Effector memory CD4-positive, alpha-beta T cell (primary cell): ENCODE measurements at regions not wholly inside any gene's neighbourhood (a gene's known extent, or its start where the extent isn't known, plus 50 kb on each side); places are given as distances from the start of the nearest gene placed in this dataset.
"Not testable (repeated sequence)": the region's sequence is repeated elsewhere in the genome, so short reads cannot be mapped to it uniquely, and the experiment has no call there.

ENCODE experiments used
- DNase-seq, 3 donors: peaks; one replicate each; pipeline ENCODE4 v3.0.0-alpha.2; 2020
- H3K27ac ChIP-seq: 2 replicates; pipeline ENCODE4 v1.7.0; 2013; ENCODE audit warnings: mild to moderate bottlenecking, low read length, moderate library complexity; ENCODE audit not compliant: insufficient read depth, poor library complexity, severe bottlenecking
- H3K27me3 ChIP-seq: replicated peaks from 2 replicates; pipeline ENCODE4 v1.7.0; 2013; ENCODE audit warnings: mild to moderate bottlenecking, low read length; ENCODE audit not compliant: insufficient read depth, control insufficient read depth, poor library complexity, severe bottlenecking
- H3K36me3 ChIP-seq: 2 replicates; pipeline ENCODE4 v1.7.0; 2013; ENCODE audit warnings: mild to moderate bottlenecking, low read length, moderate library complexity; ENCODE audit not compliant: control insufficient read depth, insufficient read depth
- H3K4me1 ChIP-seq: 2 replicates; pipeline ENCODE4 v1.7.0; 2013; ENCODE audit warnings: low read length, mild to moderate bottlenecking; ENCODE audit not compliant: control insufficient read depth, insufficient read depth, poor library complexity, severe bottlenecking
- H3K4me3 ChIP-seq: 2 replicates; pipeline ENCODE4 v1.7.0; 2013; ENCODE audit warnings: low read length, low read depth, mild to moderate bottlenecking; ENCODE audit not compliant: insufficient read depth, poor library complexity, severe bottlenecking
- H3K9me3 ChIP-seq: 2 replicates; pipeline ENCODE4 v1.7.0; 2013; ENCODE audit warnings: mild to moderate bottlenecking, low read length, moderate library complexity; ENCODE audit not compliant: control insufficient read depth

DNA sequence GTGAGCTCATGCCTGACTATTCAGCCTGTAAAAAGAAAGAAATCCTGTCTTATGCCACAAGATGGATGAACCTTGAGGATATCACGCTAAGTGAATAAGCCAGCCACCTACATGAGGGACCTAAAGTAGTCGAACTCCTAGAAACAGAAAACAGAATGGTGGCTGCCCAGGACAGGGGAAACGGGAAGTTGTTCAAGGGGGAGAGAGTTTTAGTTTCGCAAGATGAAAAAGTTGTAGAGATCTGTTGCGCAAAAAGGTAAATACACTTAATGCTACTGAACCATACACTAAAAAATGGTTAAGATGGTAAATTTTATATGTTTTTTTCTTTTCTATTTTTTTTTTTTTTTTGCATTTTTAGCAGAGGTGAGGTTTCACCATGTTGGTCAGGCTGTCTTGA is 74.1 kb upstream of the RALY start:
- DNase-seq: no peak
- H3K4me3 ChIP-seq: no peak overlapping the region
- no peak overlapping the region for H3K27ac ChIP-seq

DNA sequence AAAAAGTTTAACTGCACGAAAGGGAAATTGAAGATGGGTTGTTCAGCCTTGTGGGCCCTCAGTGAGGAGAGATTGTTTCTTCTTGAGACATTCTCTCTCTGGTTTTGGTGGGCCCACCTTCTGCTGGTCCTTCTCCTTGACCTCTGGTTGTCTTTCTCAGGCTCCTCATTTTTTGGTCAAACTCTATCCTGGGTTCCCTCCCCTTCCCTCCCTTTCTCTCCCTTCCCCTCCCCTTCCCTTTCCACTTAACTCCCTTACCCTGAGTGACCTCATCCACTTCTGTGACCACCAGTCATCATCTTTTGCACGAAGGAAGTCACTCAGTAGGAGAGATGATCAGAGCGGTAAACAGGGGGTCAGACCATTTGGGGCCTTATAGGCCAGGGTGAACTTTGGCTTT is 71.5 kb upstream of the RALY start:
- H3K27me3 ChIP-seq: no peaks in the 10 kb centered on the region
- no peaks in the 10 kb centered on the region for H3K4me1 ChIP-seq
- H3K27ac ChIP-seq: no peak overlapping the region
- no peaks in the 10 kb centered on the region for H3K36me3 ChIP-seq
- no peaks in the 10 kb centered on the region for H3K9me3 ChIP-seq
- H3K4me3 ChIP-seq: no peak overlapping the region
- DNase-seq: no peak

More for the DNA sequence above, 74.1 kb upstream of the RALY start:
- H3K27me3 ChIP-seq: no peaks in the 10 kb centered on the region
- no peaks in the 10 kb centered on the region for H3K9me3 ChIP-seq
- H3K36me3 ChIP-seq: no peaks in the 10 kb centered on the region
- H3K4me1 ChIP-seq: no peaks in the 10 kb centered on the region

GRCh38 chr20:33923740-33924139 is 70.0 kb upstream of the RALY start:
- Histone ChIP-seq H3K36me3 (no peaks in the 10 kb centered on the region), H3K9me3 (no peaks in the 10 kb centered on the region), H3K27me3 (no peaks in the 10 kb centered on the region), H3K27ac (no peak overlapping the region), H3K4me1 (no peaks in the 10 kb centered on the region), H3K4me3 (no peak overlapping the region)
- DNase-seq: no peak

DNA sequence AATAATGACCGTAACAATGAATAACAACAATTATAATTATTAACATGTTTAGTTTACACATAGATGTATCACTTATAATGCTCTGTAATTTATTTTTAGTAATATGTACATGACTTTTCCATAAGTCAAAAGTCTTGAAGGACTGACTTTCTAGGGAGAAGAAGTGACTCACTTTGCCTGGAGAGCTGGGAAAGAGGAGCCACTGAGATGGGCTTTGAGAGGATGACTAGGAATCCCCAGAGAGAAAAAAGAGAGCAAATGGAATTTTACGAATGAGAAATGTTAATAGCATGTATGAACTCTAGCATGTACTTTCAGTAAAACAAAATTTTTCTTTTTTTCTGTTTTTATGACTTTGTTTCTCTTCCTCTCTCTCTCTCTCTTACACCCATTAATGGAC is 67.8 kb upstream of the RALY start:
- Histone ChIP-seq H3K4me1 (no peaks in the 10 kb centered on the region), H3K27ac (no peak overlapping the region), H3K27me3 (no peaks in the 10 kb centered on the region), H3K4me3 (no peak overlapping the region), H3K36me3 (no peaks in the 10 kb centered on the region), H3K9me3 (no peaks in the 10 kb centered on the region)
- no peak for DNase-seq

DNA sequence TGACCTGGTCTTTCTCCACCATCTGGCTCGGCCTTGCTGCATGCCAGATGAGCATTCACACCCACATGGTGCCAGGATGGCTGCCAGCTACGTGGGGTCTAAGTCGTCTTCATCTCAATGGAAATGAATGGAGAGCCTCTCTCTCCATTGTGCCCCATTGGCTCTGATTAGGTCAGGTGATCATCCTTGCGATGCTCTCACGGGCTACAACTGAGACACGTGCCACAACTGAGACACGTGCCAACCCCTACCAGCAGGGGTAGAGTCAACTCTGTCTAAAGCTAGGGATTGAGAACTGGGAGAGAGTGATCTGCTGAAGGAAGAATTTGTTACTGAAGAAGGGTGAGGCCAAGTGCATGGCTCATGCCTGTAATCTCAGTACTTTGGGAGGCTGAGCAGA is 67.3 kb upstream of the RALY start:
- Histone ChIP-seq H3K27me3 (no peaks in the 10 kb centered on the region), H3K4me1 (no peaks in the 10 kb centered on the region), H3K9me3 (no peaks in the 10 kb centered on the region), H3K36me3 (no peaks in the 10 kb centered on the region), H3K4me3 (no peak overlapping the region), H3K27ac (no peak overlapping the region)
- no peak for DNase-seq

- no peak for DNase-seq
- Histone ChIP-seq H3K27me3 (no peaks in the 10 kb centered on the region), H3K36me3 (no peaks in the 10 kb centered on the region), H3K27ac (no peak overlapping the region), H3K9me3 (no peaks in the 10 kb centered on the region), H3K4me3 (no peak overlapping the region), H3K4me1 (no peaks in the 10 kb centered on the region)
These were observed 66.0 kb upstream of the RALY start for GRCh38 chr20:33927724-33928123.

- H3K4me1 ChIP-seq: no peaks in the 10 kb centered on the region
- no peak overlapping the region for H3K27ac ChIP-seq
- H3K27me3 ChIP-seq: no peaks in the 10 kb centered on the region
- no peak for DNase-seq
- H3K4me3 ChIP-seq: no peak overlapping the region
- H3K36me3 ChIP-seq: no peaks in the 10 kb centered on the region
- H3K9me3 ChIP-seq: no peaks in the 10 kb centered on the region
These were observed 63.8 kb upstream of the RALY start for GRCh38 chr20:33929917-33930316.

- DNase-seq: peak; percentile 10 to 28 (median 23)
- no peaks in the 10 kb centered on the region for H3K9me3 ChIP-seq
- no peak overlapping the region for H3K4me3 ChIP-seq
- H3K4me1 ChIP-seq: no peaks in the 10 kb centered on the region
- no peaks in the 10 kb centered on the region for H3K27me3 ChIP-seq
- H3K36me3 ChIP-seq: no peaks in the 10 kb centered on the region
- H3K27ac ChIP-seq: no peak overlapping the region
These were observed 60.2 kb upstream of the RALY start for GRCh38 chr20:33933469-33933909.

GRCh38 chr20:33936656-33937055 is 57.1 kb upstream of the RALY start:
- H3K27ac ChIP-seq: no peak overlapping the region
- H3K27me3 ChIP-seq: no peaks in the 10 kb centered on the region
- no peaks in the 10 kb centered on the region for H3K36me3 ChIP-seq
- no peaks in the 10 kb centered on the region for H3K4me1 ChIP-seq
- no peaks in the 10 kb centered on the region for H3K9me3 ChIP-seq
- DNase-seq: no peak
- H3K4me3 ChIP-seq: no peak overlapping the region

- H3K4me3 ChIP-seq, DNase-seq, H3K36me3 ChIP-seq, H3K9me3 ChIP-seq, H3K27ac ChIP-seq, H3K27me3 ChIP-seq, H3K4me1 ChIP-seq: not testable (repeated sequence)
These were observed 54.7 kb upstream of the RALY start for GRCh38 chr20:33939031-33939430.

DNA sequence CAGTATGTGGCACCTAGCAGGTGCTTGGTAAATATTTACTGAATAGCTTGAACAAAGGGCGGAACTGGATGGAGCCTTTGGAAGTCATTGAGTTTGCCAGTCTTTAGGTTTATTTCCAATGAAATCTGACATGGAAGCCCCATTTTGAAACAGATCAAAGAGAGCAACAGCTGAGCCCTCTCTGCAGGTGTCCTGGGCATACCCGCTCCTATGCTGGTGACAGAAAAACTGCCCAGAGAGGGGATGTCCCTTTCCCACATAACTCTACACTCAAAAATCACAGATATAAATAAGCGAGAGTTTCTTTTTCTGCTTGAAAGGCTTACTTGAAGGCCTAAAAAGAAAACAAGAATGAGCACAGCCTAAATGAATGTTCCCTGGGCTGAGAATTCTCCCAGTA is 53.0 kb upstream of the RALY start:
- Histone ChIP-seq H3K4me1 (no peaks in the 10 kb centered on the region), H3K36me3 (no peaks in the 10 kb centered on the region), H3K4me3 (no peak overlapping the region), H3K9me3 (no peaks in the 10 kb centered on the region), H3K27ac (no peak overlapping the region), H3K27me3 (no peaks in the 10 kb centered on the region)
- DNase-seq: no peak
